HEK293T (cell line): ENCODE measurements at regions not wholly inside any gene's neighbourhood (a gene's known extent, or its start where the extent isn't known, plus 50 kb on each side); places are given as distances from the start of the nearest gene placed in this dataset.
"Not testable (repeated sequence)": the region's sequence is repeated elsewhere in the genome, so short reads cannot be mapped to it uniquely, and the experiment has no call there.

Source experiments
- CTCF ChIA-PET: fragments of 350-600 bp; formaldehyde crosslinking; extraction: SDS; loops from one replicate; lab custom pipeline; 2021; ENCODE audit warnings: antibody characterized with exemption, inconsistent platforms; lab: Yijun Ruan, JAX
- POLR2A ChIA-PET: fragments of 350-600 bp; formaldehyde crosslinking; extraction: SDS; loops from one replicate; lab custom pipeline; 2020; ENCODE audit warnings: antibody characterized with exemption, inconsistent platforms; lab: Yijun Ruan, JAX
- DNase-seq: peaks from one replicate; pipeline ENCODE4 v3.0.0; 2012; ENCODE audit warnings: mixed read lengths; ENCODE audit errors: extremely low spot score
- ARNT ChIP-seq: fragments of 450-650 bp; IDR thresholded peaks from 2 replicates; pipeline ENCODE4 v1.6.1; 2017; ENCODE audit warnings: mild to moderate bottlenecking
- BHLHE40 ChIP-seq: fragments of 450-650 bp; IDR thresholded peaks from 2 replicates; pipeline ENCODE4 v1.6.1; 2016; ENCODE audit warnings: mild to moderate bottlenecking, moderate library complexity, borderline replicate concordance
- CTBP1 ChIP-seq: fragments of 450-650 bp; IDR thresholded peaks from 2 replicates; pipeline ENCODE4 v1.6.1; 2016; ENCODE audit warnings: borderline replicate concordance
- ELF4 ChIP-seq: fragments of 450-650 bp; IDR thresholded peaks from 2 replicates; pipeline ENCODE4 v1.6.1; 2017; ENCODE audit warnings: antibody characterized with exemption
- FOXA1 ChIP-seq: fragments of 450-650 bp; IDR thresholded peaks from 2 replicates; pipeline ENCODE4 v1.6.1; 2016; ENCODE audit warnings: mild to moderate bottlenecking
- FOXK2 ChIP-seq: fragments of 450-650 bp; IDR thresholded peaks from 2 replicates; pipeline ENCODE4 v1.6.1; 2016; ENCODE audit warnings: mild to moderate bottlenecking
- FOXM1 ChIP-seq: fragments of 450-650 bp; IDR thresholded peaks from 2 replicates; pipeline ENCODE4 v1.6.1; 2017; ENCODE audit warnings: mild to moderate bottlenecking, borderline replicate concordance
- HDGF ChIP-seq: fragments of 450-650 bp; IDR thresholded peaks from 2 replicates; pipeline ENCODE4 v1.6.1; 2017; ENCODE audit warnings: antibody characterized with exemption, borderline replicate concordance
- L3MBTL2 ChIP-seq: fragments of 450-650 bp; conservative IDR thresholded peaks from 2 replicates; pipeline ENCODE4 v1.6.1; 2016; ENCODE audit warnings: mild to moderate bottlenecking
- LEF1 ChIP-seq: fragments of 450-650 bp; IDR thresholded peaks from 2 replicates; pipeline ENCODE4 v1.6.1; 2017; ENCODE audit warnings: mild to moderate bottlenecking, borderline replicate concordance
- NFRKB ChIP-seq: fragments of 450-650 bp; IDR thresholded peaks from 2 replicates; pipeline ENCODE4 v1.6.1; 2016; ENCODE audit warnings: mild to moderate bottlenecking, moderate library complexity
- PKNOX1 ChIP-seq: fragments of 450-650 bp; IDR thresholded peaks from 2 replicates; pipeline ENCODE4 v1.6.1; 2016
- SP1 ChIP-seq: fragments of 450-650 bp; IDR thresholded peaks from 2 replicates; pipeline ENCODE4 v1.6.1; 2017
- SUZ12 ChIP-seq: fragments of 450-650 bp; IDR thresholded peaks from 2 replicates; pipeline ENCODE4 v1.6.1; 2016; ENCODE audit warnings: mild to moderate bottlenecking
- TARDBP ChIP-seq: fragments of 450-650 bp; IDR thresholded peaks from 2 replicates; pipeline ENCODE4 v1.6.1; 2016
- ZNF384 ChIP-seq: fragments of 450-650 bp; IDR thresholded peaks from 2 replicates; pipeline ENCODE4 v1.6.1; 2016

GRCh38 chr9:30089428-30089827 is 2295.0 kb upstream of the ACO1 start:
- DNase-seq = no peak
- POLR2A ChIA-PET = no interaction called here
- TF ChIP-seq BHLHE40 (no peak), SUZ12 (no peak), FOXA1 (no peak), FOXK2 (no peak), NFRKB (no peak), LEF1 (no peak), SP1 (no peak), PKNOX1 (no peak), CTBP1 (no peak)
- CTCF ChIA-PET = no interaction called here

- CTCF ChIA-PET = no interaction called here
- no peak for TF ChIP-seq PKNOX1
- no peak for TF ChIP-seq CTBP1
- no peak for TF ChIP-seq FOXM1
- TF ChIP-seq NFRKB = no peak
- no peak for TF ChIP-seq BHLHE40
- no peak for TF ChIP-seq TARDBP
- no peak for TF ChIP-seq FOXA1
- TF ChIP-seq FOXK2 = no peak
- no peak for TF ChIP-seq ELF4
- TF ChIP-seq ARNT = no peak
- TF ChIP-seq SUZ12 = no peak
- TF ChIP-seq L3MBTL2 = no peak
- no peak for TF ChIP-seq HDGF
- no peak for TF ChIP-seq SP1
- POLR2A ChIA-PET = no interaction called here
- DNase-seq = no peak
Measured at GRCh38 chr9:30103647-30104394, 2280.6 kb upstream of the ACO1 start.

GRCh38 chr9:30107134-30107533 is 2277.3 kb upstream of the ACO1 start:
- CTCF ChIA-PET, DNase-seq, POLR2A ChIA-PET: not testable (repeated sequence)

- CTCF ChIA-PET = no interaction called here
- no peak for DNase-seq
- POLR2A ChIA-PET = no interaction called here
- TF ChIP-seq HDGF (no peak), ELF4 (no peak), ARNT (no peak), FOXK2 (no peak), FOXM1 (no peak), SP1 (no peak), L3MBTL2 (no peak), PKNOX1 (no peak), TARDBP (no peak), CTBP1 (no peak), FOXA1 (no peak), NFRKB (no peak), ZNF384 (no peak), BHLHE40 (no peak), LEF1 (no peak), SUZ12 (no peak)
Measured at GRCh38 chr9:30116673-30117217, 2267.7 kb upstream of the ACO1 start.

- CTCF ChIA-PET = no interaction called here
- TF ChIP-seq ARNT (no peak), SUZ12 (no peak), LEF1 (no peak), ZNF384 (no peak), FOXK2 (no peak), BHLHE40 (no peak), FOXA1 (no peak), NFRKB (no peak), TARDBP (no peak), L3MBTL2 (no peak), HDGF (no peak), CTBP1 (no peak)
- DNase-seq = no peak
- POLR2A ChIA-PET = no interaction called here
Measured at GRCh38 chr9:30120666-30121065, 2263.8 kb upstream of the ACO1 start.

GRCh38 chr9:30121611-30122010 is 2262.8 kb upstream of the ACO1 start:
- TF ChIP-seq ARNT (no peak), LEF1 (no peak), CTBP1 (no peak), FOXK2 (no peak), ZNF384 (no peak), L3MBTL2 (no peak), TARDBP (no peak), SP1 (no peak), HDGF (no peak), SUZ12 (no peak), FOXA1 (no peak), FOXM1 (no peak), PKNOX1 (no peak), ELF4 (no peak)
- POLR2A ChIA-PET = no interaction called here
- no peak for DNase-seq
- CTCF ChIA-PET = no interaction called here
